ENCODE measurements at regions not wholly inside any gene's neighbourhood (a gene's known extent, or its start where the extent isn't known, plus 50 kb on each side); places are given as distances from the start of the nearest gene placed in this dataset.

DNA sequence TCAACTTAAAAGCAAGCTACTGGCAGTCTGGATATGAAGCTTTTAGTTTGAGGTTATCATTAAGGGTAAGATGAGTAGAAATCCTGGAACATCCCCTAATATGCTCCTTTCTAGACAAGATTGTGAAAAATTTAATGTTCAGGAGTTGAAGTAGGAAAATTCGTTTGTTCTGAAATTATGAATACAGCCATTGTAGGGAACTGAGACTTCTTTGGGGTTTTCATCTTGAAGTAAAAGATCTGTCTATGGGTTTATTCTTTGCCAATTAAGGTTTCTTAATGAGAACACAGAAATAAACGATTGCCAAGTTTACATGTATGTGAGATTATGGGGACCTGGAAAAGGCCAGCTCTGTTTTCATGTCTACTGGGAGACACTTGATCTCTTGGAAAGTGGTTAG, 225.6 kb upstream of the MOCS1 start:
- intact Hi-C loops (cut with micrococcal nuclease), result no loop called here
- DNase-seq, result no peak
- H3K27ac ChIP-seq (replicated peaks), result no peak overlapping the region
- peaks cover 45% of the 10 kb centered on the region for H3K27me3 ChIP-seq (ENCODE audit: low read depth)
- H3K4me3 ChIP-seq, result no peak overlapping the region
- no peaks in the 10 kb centered on the region for H3K36me3 ChIP-seq
- TF ChIP-seq, protein P1, sequence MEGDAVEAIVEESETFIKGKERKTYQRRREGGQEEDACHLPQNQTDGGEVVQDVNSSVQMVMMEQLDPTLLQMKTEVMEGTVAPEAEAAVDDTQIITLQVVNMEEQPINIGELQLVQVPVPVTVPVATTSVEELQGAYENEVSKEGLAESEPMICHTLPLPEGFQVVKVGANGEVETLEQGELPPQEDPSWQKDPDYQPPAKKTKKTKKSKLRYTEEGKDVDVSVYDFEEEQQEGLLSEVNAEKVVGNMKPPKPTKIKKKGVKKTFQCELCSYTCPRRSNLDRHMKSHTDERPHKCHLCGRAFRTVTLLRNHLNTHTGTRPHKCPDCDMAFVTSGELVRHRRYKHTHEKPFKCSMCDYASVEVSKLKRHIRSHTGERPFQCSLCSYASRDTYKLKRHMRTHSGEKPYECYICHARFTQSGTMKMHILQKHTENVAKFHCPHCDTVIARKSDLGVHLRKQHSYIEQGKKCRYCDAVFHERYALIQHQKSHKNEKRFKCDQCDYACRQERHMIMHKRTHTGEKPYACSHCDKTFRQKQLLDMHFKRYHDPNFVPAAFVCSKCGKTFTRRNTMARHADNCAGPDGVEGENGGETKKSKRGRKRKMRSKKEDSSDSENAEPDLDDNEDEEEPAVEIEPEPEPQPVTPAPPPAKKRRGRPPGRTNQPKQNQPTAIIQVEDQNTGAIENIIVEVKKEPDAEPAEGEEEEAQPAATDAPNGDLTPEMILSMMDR (IDR thresholded peaks at IDR 0.05; ENCODE audit: borderline replicate concordance), result no peak
- H3K9me3 ChIP-seq (replicated peaks), result peaks cover 6% of the 10 kb centered on the region
- no peaks in the 10 kb centered on the region for H3K4me1 ChIP-seq

DNA sequence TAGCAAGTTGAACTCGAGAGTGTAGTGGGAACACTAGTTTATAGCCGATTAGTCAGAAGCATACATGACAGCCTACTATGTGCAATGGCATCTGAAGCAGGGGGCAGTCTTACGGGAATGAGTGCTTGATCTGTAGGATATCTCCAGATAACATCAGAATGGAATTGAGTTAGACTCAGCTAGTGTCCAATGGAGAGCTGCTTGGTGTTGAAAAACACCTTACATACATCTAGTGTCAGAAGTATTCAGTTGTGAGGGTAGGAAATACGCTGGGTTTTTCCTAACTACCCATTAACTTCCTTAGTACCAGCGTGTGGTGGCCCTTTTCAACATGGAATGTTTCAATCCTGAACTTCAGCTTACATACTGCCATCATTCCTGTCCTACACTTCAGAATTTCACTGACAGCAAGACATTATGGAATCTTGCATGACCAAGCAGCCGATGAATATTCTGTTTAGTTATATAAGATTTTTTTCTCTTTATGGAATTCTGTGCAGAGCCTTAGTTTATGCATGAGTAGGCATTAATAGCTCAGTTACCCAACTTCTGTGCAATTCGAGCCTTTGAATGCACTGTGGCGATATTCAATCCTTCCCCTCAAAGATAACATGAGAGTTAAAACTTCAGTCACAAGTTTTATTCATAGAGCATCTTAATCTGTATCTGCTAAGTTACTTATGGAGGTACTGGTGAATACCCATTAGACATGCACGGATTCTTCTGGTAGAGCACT, 218.6 kb upstream of the MOCS1 start:
- no peak for DNase-seq
- H3K27me3 ChIP-seq (ENCODE audit: low read depth), result peaks cover 94% of the 10 kb centered on the region
- H3K27ac ChIP-seq (replicated peaks), result no peak overlapping the region
- no peak overlapping the region for H3K4me3 ChIP-seq
- intact Hi-C loops (cut with micrococcal nuclease), result no loop called here
- H3K36me3 ChIP-seq, result no peaks in the 10 kb centered on the region
- TF ChIP-seq, protein P1 (IDR thresholded peaks at IDR 0.05; ENCODE audit: borderline replicate concordance), result no peak
- H3K9me3 ChIP-seq (replicated peaks), result no peaks in the 10 kb centered on the region
- H3K4me1 ChIP-seq, result no peaks in the 10 kb centered on the region

DNA sequence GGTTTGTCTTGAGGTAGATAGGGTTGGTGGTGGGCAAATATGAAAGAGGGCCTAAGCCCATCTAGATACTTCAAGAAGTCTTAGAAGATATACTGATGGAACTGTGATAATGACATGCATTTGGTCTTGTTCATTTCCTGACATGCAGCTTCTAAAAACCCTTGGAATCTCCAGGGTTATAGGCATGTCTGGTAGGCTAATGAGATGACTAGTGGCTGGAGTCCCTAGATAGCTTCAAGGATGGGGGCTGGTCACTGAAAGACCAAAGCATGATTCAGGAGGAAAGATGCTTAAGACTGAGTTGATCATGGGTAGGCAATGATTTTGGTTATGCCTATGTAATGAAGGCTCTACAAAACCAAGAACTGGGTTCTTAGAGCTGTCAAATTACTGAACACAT, 217.9 kb upstream of the MOCS1 start:
- Histone ChIP-seq H3K27me3 (ENCODE audit: low read depth) (peaks cover 90% of the 10 kb centered on the region), H3K9me3 (replicated peaks) (no peaks in the 10 kb centered on the region), H3K27ac (replicated peaks) (no peak overlapping the region), H3K36me3 (no peaks in the 10 kb centered on the region), H3K4me3 (no peak overlapping the region), H3K4me1 (no peaks in the 10 kb centered on the region)
- intact Hi-C loops (cut with micrococcal nuclease), result no loop called here
- DNase-seq, result no peak
- TF ChIP-seq, protein P1 (IDR thresholded peaks at IDR 0.05; ENCODE audit: borderline replicate concordance), result no peak

DNA sequence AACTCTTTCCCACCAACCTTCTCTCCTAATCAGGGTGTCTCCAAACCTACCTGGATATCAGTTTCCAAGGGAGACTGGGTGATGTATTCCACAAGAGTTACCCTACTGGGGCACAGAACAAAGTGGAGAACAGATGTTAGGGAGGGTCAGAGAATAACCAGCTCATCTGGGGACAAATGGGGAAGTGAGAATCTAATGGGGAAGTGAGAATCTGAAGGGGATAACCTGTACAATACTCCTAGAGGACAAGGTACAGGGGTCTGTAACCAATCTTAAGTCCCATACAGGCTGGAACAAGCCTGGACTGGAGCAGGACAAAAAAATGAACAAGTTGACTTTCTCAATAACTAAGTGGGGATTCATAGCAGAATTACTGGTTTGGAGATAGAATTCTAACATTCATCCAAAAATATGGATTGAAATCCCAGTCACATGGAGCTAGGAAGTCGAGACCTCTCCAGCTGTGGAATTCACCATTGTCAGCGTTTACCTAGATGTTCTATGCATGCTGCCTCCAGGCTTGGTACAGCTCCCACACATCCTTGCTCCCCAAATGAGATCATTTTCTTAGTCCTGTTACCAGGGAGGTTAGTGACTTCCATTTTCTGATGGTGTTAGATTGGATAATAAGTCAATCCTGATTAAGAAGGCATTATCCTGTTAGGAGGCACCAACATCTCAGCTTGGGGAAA, 214.8 kb upstream of the MOCS1 start:
- no peaks in the 10 kb centered on the region for H3K36me3 ChIP-seq
- H3K27me3 ChIP-seq (ENCODE audit: low read depth), result peaks cover 76% of the 10 kb centered on the region
- no peak for DNase-seq
- no peaks in the 10 kb centered on the region for H3K4me1 ChIP-seq
- H3K27ac ChIP-seq (replicated peaks), result no peak overlapping the region
- H3K9me3 ChIP-seq (replicated peaks), result no peaks in the 10 kb centered on the region
- H3K4me3 ChIP-seq, result no peak overlapping the region
- intact Hi-C loops (cut with micrococcal nuclease), result no loop called here
- TF ChIP-seq, protein P1 (IDR thresholded peaks at IDR 0.05; ENCODE audit: borderline replicate concordance), result no peak

DNA sequence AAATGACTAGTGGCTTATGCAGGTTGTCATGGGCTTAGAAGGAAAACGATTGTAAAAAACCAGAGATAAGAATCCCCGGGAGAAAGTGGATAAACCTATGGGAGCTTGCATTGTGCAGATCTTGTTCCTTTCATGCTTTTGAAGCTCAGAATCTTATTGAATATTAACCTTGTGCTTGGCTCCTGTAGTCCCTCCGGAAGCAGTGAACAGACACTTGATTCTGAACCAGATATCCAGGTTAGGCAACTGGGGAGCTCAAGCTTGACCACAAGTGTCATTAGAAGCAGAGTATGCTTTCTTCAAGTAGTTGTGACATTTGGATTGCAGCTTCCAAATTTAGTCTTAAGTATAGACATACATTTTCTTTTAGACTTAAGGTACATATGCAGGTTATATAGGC, 212.6 kb upstream of the MOCS1 start:
- TF ChIP-seq, protein P1 (IDR thresholded peaks at IDR 0.05; ENCODE audit: borderline replicate concordance), result no peak
- intact Hi-C loops (cut with micrococcal nuclease), result no loop called here
- no peak overlapping the region for H3K4me3 ChIP-seq
- H3K9me3 ChIP-seq (replicated peaks), result no peaks in the 10 kb centered on the region
- H3K36me3 ChIP-seq, result no peaks in the 10 kb centered on the region
- no peak for DNase-seq
- no peaks in the 10 kb centered on the region for H3K4me1 ChIP-seq
- peaks cover 62% of the 10 kb centered on the region for H3K27me3 ChIP-seq (ENCODE audit: low read depth)
- H3K27ac ChIP-seq (replicated peaks), result no peak overlapping the region

Measured in left ventricle myocardium inferior (tissue), 1 donor.